Type B pancreatic cell (in vitro differentiated cells): ENCODE measurements at regions not wholly inside any gene's neighbourhood (a gene's known extent, or its start where the extent isn't known, plus 50 kb on each side); places are given as distances from the start of the nearest gene placed in this dataset.
A peak's percentile ranks its signal among the peaks of the same experiment; 100 is the strongest.

ENCODE experiments used
- DNase-seq: peaks from one replicate; pipeline ENCODE4 v3.0.0; 2021; ENCODE audit warnings: mixed read lengths; ENCODE audit not compliant: unreplicated experiment; ENCODE audit errors: extremely low spot score
- H3K27ac Mint-ChIP-seq: 2 replicates; pipeline ENCODE4 v1.8.0; 2021; ENCODE audit warnings: mild to moderate bottlenecking, mixed read lengths
- H3K27me3 Mint-ChIP-seq: 2 replicates; pipeline ENCODE4 v1.8.0; 2021; ENCODE audit warnings: mixed read lengths
- H3K36me3 Mint-ChIP-seq: 2 replicates; pipeline ENCODE4 v1.8.0; 2021; ENCODE audit warnings: mixed read lengths
- H3K4me1 Mint-ChIP-seq: one replicate; pipeline ENCODE4 v1.8.0; 2021; ENCODE audit warnings: mixed read lengths; ENCODE audit not compliant: unreplicated experiment
- H3K4me3 Mint-ChIP-seq: 2 replicates; pipeline ENCODE4 v1.8.0; 2021; ENCODE audit warnings: mild to moderate bottlenecking, mixed read lengths
- H3K9me3 Mint-ChIP-seq: 2 replicates; pipeline ENCODE4 v1.8.0; 2021; ENCODE audit warnings: mixed read lengths
- CTCF ChIP-seq: fragments of 200-600 bp; sonication (generic); conservative IDR thresholded peaks from 2 replicates; pipeline ENCODE4 v1.5.0; 2021; ENCODE audit warnings: antibody characterized with exemption, mild to moderate bottlenecking

DNA sequence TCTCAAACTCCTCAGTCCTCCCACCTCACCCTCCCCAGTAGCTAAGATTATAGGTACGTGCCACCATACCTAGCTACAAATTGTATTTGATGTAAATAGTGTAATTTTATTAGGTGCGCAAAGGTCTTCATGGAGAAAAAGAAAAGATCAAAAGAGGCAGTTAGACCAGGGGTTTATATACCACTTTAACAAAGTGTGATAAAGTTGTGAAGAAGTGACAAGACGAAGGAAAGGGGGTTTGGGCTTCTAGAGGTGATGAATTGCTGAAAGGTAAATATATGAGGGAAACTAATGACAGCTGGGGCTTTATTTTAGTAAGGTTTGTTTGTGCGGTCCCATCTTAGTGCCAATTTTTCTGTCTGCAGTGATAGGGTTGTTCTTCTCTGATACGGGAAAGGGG, 105.3 kb downstream of the CD24 start:
- H3K27ac Mint-ChIP-seq = peak overlapping the region; percentile 76
- peak overlapping the region; percentile 23 for H3K4me3 Mint-ChIP-seq
- TF ChIP-seq CTCF = no peak
- peaks cover 31% of the 10 kb centered on the region for H3K36me3 Mint-ChIP-seq
- H3K9me3 Mint-ChIP-seq = peaks cover 26% of the 10 kb centered on the region
- H3K27me3 Mint-ChIP-seq = no peaks in the 10 kb centered on the region
- no peak for DNase-seq
- peaks cover 30% of the 10 kb centered on the region for H3K4me1 Mint-ChIP-seq

DNA sequence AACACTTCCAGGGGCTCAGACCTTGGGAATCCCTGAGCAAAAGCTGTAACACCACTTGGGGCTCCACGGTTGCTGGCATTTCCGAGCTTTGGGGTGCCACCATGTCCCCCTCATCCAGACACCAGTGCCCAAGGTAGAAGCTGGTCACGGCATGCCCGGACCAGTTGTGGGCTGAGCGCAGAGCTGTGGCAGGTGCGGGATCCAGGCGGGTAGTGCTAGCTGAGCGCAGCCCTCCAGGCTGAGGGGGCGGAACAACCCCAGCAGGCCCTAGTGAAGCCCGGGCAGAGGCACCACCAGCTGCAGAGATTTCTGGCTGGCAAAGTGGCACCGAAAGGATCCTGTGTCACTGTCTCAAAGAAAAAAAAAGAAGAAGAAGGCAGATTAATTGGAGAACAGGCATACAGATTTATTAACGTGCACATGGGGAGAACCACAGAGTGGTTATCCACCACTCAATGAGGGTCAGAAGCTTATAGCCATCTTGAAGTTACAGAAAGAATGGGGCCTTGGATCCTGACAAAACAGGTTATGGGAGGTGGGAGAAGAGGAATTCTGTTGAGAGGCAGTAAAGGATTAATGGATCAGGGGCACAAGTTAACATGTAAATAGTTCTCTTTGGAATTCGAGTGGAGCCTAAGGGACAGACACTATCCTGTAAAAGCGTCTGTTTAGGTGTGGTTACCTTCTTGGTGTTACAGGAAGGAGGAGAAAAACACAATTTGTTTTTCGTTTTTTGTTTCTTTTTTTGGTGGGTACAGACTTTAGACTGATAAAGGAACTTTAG, 107.5 kb downstream of the CD24 start:
- Mint-ChIP-seq H3K9me3 (peaks cover 26% of the 10 kb centered on the region), H3K27me3 (no peaks in the 10 kb centered on the region), H3K4me1 (peaks cover 18% of the 10 kb centered on the region), H3K27ac (peak overlapping the region; percentile 48), H3K36me3 (peaks cover 37% of the 10 kb centered on the region), H3K4me3 (peak overlapping the region; percentile 21)
- no peak for TF ChIP-seq CTCF
- no peak for DNase-seq

DNA sequence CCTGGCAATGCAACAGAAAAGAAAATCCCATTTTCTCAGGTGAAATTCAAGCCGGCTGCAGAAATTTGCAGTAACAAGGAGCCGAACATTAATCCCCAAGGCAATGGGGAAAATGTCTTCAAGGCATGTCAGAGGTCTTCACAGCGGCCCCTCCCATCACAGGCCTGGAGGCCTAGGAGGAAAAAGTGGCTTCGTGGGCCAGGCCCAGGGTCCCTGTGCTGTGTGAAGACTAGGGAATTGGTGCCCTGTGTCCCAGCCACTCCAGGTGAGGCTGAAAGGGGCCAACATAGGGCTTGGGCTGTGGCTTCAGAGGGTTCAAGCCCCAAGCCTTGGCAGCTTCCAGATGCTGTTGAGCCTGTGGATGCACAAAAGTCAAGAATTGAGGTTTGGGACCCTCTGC, 111.7 kb downstream of the CD24 start:
- Mint-ChIP-seq H3K4me1 (peaks cover 17% of the 10 kb centered on the region), H3K27me3 (no peaks in the 10 kb centered on the region), H3K36me3 (peaks cover 29% of the 10 kb centered on the region), H3K27ac (no peak overlapping the region), H3K4me3 (no peak overlapping the region), H3K9me3 (peaks cover 20% of the 10 kb centered on the region)
- DNase-seq = no peak
- TF ChIP-seq CTCF = no peak

GRCh38 chr6:106860940-106861339, 113.6 kb downstream of the CD24 start:
- no peak overlapping the region for H3K4me3 Mint-ChIP-seq
- H3K9me3 Mint-ChIP-seq = peaks cover 14% of the 10 kb centered on the region
- TF ChIP-seq CTCF = no peak
- peak overlapping the region; percentile 98 for H3K27ac Mint-ChIP-seq
- H3K27me3 Mint-ChIP-seq = no peaks in the 10 kb centered on the region
- peaks cover 22% of the 10 kb centered on the region for H3K4me1 Mint-ChIP-seq
- peaks cover 23% of the 10 kb centered on the region for H3K36me3 Mint-ChIP-seq
- DNase-seq = no peak

GRCh38 chr6:106858653-106859092, 115.9 kb downstream of the CD24 start:
- TF ChIP-seq CTCF = no peak
- DNase-seq = no peak
- Mint-ChIP-seq H3K9me3 (peaks cover 6% of the 10 kb centered on the region), H3K4me1 (peaks cover 22% of the 10 kb centered on the region), H3K4me3 (peak overlapping the region; percentile 72), H3K27ac (peak overlapping the region; percentile 98), H3K27me3 (no peaks in the 10 kb centered on the region), H3K36me3 (peaks cover 13% of the 10 kb centered on the region)
